Colonic mucosa (tissue), 4 donors: ENCODE measurements at regions not wholly inside any gene's neighbourhood (a gene's known extent, or its start where the extent isn't known, plus 50 kb on each side); places are given as distances from the start of the nearest gene placed in this dataset.

ENCODE experiments used
- DNase-seq: peaks from one replicate; pipeline ENCODE4 v3.0.0-alpha.2; 2020
- H3K27ac ChIP-seq: fragments of 200-600 bp; one replicate; pipeline ENCODE4 v1.8.0; 2021
- H3K27me3 ChIP-seq: fragments of 200-600 bp; one replicate; pipeline ENCODE4 v1.8.0; 2021
- H3K36me3 ChIP-seq: fragments of 200-600 bp; one replicate; pipeline ENCODE4 v1.8.0; 2021
- H3K4me1 ChIP-seq: fragments of 200-600 bp; one replicate; pipeline ENCODE4 v1.8.0; 2021; ENCODE audit warnings: mild to moderate bottlenecking
- H3K4me3 ChIP-seq: fragments of 200-600 bp; one replicate; pipeline ENCODE4 v1.8.0; 2021
- H3K9ac ChIP-seq, 2 donors: one replicate each; pipeline ENCODE4 v1.7.0; 2013; ENCODE audit warnings: control low read depth in 2 of 2, low read depth in 2 of 2, low read length in 2 of 2
- H3K9me3 ChIP-seq: fragments of 200-600 bp; one replicate; pipeline ENCODE4 v1.8.0; 2021
- CTCF ChIP-seq: fragments of 200-600 bp; IDR thresholded peaks from one replicate; pipeline ENCODE4 v1.8.0; 2022; ENCODE audit warnings: antibody characterized with exemption, mild to moderate bottlenecking
- intact Hi-C: fragments of 100-400 bp; cut with DNase I; formaldehyde crosslinking; loops from one replicate; pipeline ENCODE4 v1.14.1; 2022
- donor health status: healthy.
- donor health status: DM: no; HTN: no; CAD: no.
- donor health status: DM: no; HTN: no; CAD: no.

GRCh38 chr1:113275083-113275482 lies 115.2 kb upstream of the MAGI3 start:
- Histone ChIP-seq H3K36me3 (no peaks in the 10 kb centered on the region), H3K27me3 (no peaks in the 10 kb centered on the region), H3K4me3 (no peak overlapping the region), H3K9ac (no peak overlapping the region), H3K9me3 (no peaks in the 10 kb centered on the region), H3K4me1 (no peaks in the 10 kb centered on the region), H3K27ac (no peak overlapping the region)
- no peak for TF ChIP-seq CTCF
- DNase-seq: no peak
- intact Hi-C loops: no loop called here

- H3K9ac ChIP-seq: no peak overlapping the region
- no peaks in the 10 kb centered on the region for H3K4me1 ChIP-seq
- no peak overlapping the region for H3K27ac ChIP-seq
- H3K9me3 ChIP-seq: no peaks in the 10 kb centered on the region
- H3K4me3 ChIP-seq: no peak overlapping the region
- intact Hi-C loops: no loop called here
- no peak for DNase-seq
- H3K36me3 ChIP-seq: no peaks in the 10 kb centered on the region
- no peak for TF ChIP-seq CTCF
- no peaks in the 10 kb centered on the region for H3K27me3 ChIP-seq
These were observed 114.6 kb upstream of the MAGI3 start for GRCh38 chr1:113275691-113276090.

GRCh38 chr1:113276507-113276906 lies 113.8 kb upstream of the MAGI3 start:
- H3K36me3 ChIP-seq: no peaks in the 10 kb centered on the region
- H3K9ac ChIP-seq: no peak overlapping the region
- no peaks in the 10 kb centered on the region for H3K4me1 ChIP-seq
- H3K27ac ChIP-seq: no peak overlapping the region
- H3K4me3 ChIP-seq: no peak overlapping the region
- no peak for DNase-seq
- H3K27me3 ChIP-seq: no peaks in the 10 kb centered on the region
- intact Hi-C loops: no loop called here
- H3K9me3 ChIP-seq: no peaks in the 10 kb centered on the region
- no peak for TF ChIP-seq CTCF

GRCh38 chr1:113278371-113278770 lies 111.9 kb upstream of the MAGI3 start:
- TF ChIP-seq CTCF: no peak
- H3K4me3 ChIP-seq: no peak overlapping the region
- no peak for DNase-seq
- no peak overlapping the region for H3K27ac ChIP-seq
- H3K9me3 ChIP-seq: no peaks in the 10 kb centered on the region
- H3K36me3 ChIP-seq: no peaks in the 10 kb centered on the region
- intact Hi-C loops: no loop called here
- H3K9ac ChIP-seq: no peak overlapping the region
- no peaks in the 10 kb centered on the region for H3K4me1 ChIP-seq
- no peaks in the 10 kb centered on the region for H3K27me3 ChIP-seq

- Histone ChIP-seq H3K4me1 (no peaks in the 10 kb centered on the region), H3K27me3 (no peaks in the 10 kb centered on the region), H3K9ac (no peak overlapping the region), H3K36me3 (no peaks in the 10 kb centered on the region), H3K4me3 (no peak overlapping the region), H3K27ac (no peak overlapping the region), H3K9me3 (no peaks in the 10 kb centered on the region)
- no peak for DNase-seq
- intact Hi-C loops: no loop called here
- no peak for TF ChIP-seq CTCF
These were observed 111.5 kb upstream of the MAGI3 start for GRCh38 chr1:113278777-113279176.
